Stimulated activated naive CD8-positive, alpha-beta T cell treated with anti-CD3 and anti-CD28 coated beads, Interleukin-15, amount 100 ng/mL, for 72 hours (primary cell): ENCODE measurements at regions not wholly inside any gene's neighbourhood (a gene's known extent, or its start where the extent isn't known, plus 50 kb on each side); places are given as distances from the start of the nearest gene placed in this dataset.
A peak's percentile ranks its signal among the peaks of the same experiment; 100 is the strongest.

Experiments
- ATAC-seq: fragments of 150-1000 bp; cut with Tn5 transposase; 2 replicates; pipeline ENCODE4 v1.10.0; 2021; ENCODE audit warnings: mild to moderate bottlenecking, moderate library complexity
- DNase-seq, 2 donors: peaks; one replicate each; pipeline ENCODE4 v3.0.0; 2021 to 2022
- H3K27ac Mint-ChIP-seq, 2 donors: one replicate each; pipeline ENCODE4 v1.8.0; 2022; ENCODE audit warnings: mild to moderate bottlenecking in 2 of 2, mixed read lengths in 2 of 2, moderate library complexity in 2 of 2
- H3K27me3 Mint-ChIP-seq: one replicate; pipeline ENCODE4 v1.8.0; 2022; ENCODE audit warnings: mixed read lengths
- H3K4me1 Mint-ChIP-seq: one replicate; pipeline ENCODE4 v1.8.0; 2022; ENCODE audit warnings: mild to moderate bottlenecking, mixed read lengths
- H3K4me3 Mint-ChIP-seq, 2 donors: one replicate each; pipeline ENCODE4 v1.8.0; 2022; ENCODE audit warnings: mild to moderate bottlenecking in 2 of 2, mixed read lengths in 2 of 2, moderate library complexity in 1 of 2
- H3K9me3 Mint-ChIP-seq, 2 donors: one replicate each; pipeline ENCODE4 v1.8.0; 2022; ENCODE audit warnings: mixed read lengths in 2 of 2

DNA sequence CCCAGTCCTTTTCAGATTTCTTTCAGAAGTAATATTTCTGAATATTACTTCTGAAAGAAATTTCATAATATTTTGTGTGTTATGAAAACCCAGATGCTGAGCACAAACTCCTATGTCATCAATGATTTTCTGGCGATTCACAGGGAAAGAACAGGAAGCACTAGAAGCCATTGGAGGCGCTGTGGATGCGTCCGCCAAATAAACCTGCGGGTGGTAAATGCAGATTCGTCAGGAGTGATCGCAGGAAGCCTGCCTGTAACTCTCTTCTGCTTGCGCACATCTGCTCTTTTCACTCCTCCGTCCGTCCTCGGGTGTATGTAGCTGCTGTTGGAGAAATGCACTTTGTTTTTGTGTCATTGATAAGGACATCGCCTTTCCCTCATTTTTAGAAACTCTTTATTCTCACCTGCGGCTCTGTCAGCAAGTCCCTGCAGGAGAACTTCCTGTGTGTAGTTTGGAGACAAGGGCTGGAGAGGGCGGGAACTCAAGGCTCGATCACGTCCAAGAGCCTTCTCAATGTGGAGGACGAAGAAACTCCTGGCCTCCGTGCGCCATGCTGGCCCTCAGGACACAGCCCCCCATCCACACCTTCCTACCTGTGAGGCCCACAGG lies 483.8 kb downstream of the GALR1 start:
- no peak for ATAC-seq

DNA sequence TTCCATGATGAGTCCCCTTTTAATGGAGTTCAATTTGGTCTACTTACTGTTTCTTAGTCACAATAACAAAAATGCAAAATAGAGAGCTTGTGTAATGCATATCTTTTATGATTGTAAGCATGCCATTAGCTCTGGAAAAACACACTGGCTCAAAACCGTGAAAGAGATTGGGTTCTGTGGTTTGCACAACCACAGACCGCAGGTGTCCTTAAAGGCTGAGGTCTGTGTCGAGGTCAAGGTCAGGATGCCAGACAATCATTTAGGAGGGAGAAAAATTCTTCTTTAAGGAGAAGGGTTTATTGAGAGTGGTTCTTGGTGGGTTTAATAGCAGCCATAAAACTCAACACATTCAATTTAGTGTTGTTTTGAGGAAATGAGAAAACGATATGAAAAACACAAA lies 487.2 kb downstream of the GALR1 start:
- no peak for DNase-seq
- H3K27me3 Mint-ChIP-seq: peaks cover 19% of the 10 kb centered on the region
- H3K9me3 Mint-ChIP-seq: no peaks in the 10 kb centered on the region
- ATAC-seq: no peak
- H3K27ac Mint-ChIP-seq: no peak overlapping the region
- H3K4me3 Mint-ChIP-seq: no peak overlapping the region
- H3K4me1 Mint-ChIP-seq: no peaks in the 10 kb centered on the region

More for the DNA sequence above, 483.8 kb downstream of the GALR1 start:
- Mint-ChIP-seq H3K9me3 (no peaks in the 10 kb centered on the region), H3K4me3 (no peak overlapping the region), H3K27ac (no peak overlapping the region), H3K4me1 (no peaks in the 10 kb centered on the region), H3K27me3 (peaks cover 19% of the 10 kb centered on the region)
- no peak for DNase-seq

DNA sequence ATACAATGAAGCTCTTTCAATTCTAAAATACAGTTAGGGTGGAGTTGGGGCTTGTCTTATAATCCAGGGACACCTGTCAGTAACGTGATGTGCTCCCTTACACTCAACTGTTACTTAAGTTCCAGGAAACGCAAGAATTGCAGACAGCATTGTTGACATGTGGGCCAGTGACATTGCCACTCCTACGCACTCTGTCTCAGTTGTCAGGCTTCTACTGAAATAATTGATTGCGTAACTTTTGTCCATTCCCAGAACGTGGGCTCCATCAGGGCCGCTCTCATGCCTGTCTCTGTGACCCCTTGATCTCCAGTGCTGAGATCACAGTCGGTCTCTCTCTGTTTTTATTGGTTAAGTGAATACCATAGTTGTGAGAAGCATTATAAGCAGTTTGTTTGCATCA lies 487.8 kb downstream of the GALR1 start:
- Mint-ChIP-seq H3K4me3 (no peak overlapping the region), H3K9me3 (no peaks in the 10 kb centered on the region), H3K27ac (no peak overlapping the region), H3K27me3 (peaks cover 19% of the 10 kb centered on the region), H3K4me1 (no peaks in the 10 kb centered on the region)
- ATAC-seq (no peak), DNase-seq (no peak)

DNA sequence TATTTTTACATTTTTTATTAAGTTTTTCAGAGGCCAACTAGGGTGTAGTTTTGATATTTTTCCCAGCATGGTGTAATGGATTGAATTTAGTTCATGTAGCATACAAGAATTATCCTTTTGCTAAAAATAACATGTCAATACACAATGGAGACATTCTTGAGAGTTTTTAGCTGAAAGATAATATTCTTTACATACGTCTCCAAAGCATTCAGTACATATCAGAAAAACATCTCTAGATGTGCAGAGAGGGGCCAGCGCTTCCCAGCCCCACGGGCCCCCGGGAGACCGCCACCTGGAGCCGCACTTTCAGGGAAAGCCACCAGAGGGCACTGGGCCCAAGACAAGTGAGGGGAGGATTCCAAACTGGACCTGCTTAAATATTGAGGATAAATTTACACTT lies 499.4 kb downstream of the GALR1 start:
- Mint-ChIP-seq H3K27ac (no peak overlapping the region), H3K27me3 (peaks cover 26% of the 10 kb centered on the region), H3K9me3 (no peaks in the 10 kb centered on the region), H3K4me3 (no peak overlapping the region), H3K4me1 (no peaks in the 10 kb centered on the region)
- ATAC-seq (no peak), DNase-seq (no peak)

DNA sequence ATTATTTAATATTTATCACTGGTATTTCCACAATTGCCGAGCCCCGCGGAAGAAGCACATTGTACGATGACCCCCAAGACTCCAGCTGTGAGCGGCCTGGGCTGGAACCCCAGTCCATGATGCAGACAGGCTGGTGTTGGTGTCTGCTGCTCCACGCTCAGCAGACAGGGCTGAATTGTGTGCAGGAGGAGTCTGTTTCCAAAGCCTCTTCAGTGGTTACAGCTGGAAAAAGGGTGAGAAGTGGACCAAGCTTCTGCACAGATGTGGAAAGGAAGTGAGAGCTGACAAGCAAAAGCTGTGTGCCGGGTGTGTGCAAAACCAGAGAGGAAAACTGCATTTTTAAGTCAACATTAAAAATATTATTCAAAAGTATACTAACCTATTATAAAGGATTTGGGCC lies 500.4 kb downstream of the GALR1 start:
- Mint-ChIP-seq H3K4me3 (no peak overlapping the region), H3K27ac (no peak overlapping the region), H3K9me3 (no peaks in the 10 kb centered on the region), H3K27me3 (peaks cover 28% of the 10 kb centered on the region), H3K4me1 (no peaks in the 10 kb centered on the region)
- DNase-seq (no peak), ATAC-seq (no peak)

DNA sequence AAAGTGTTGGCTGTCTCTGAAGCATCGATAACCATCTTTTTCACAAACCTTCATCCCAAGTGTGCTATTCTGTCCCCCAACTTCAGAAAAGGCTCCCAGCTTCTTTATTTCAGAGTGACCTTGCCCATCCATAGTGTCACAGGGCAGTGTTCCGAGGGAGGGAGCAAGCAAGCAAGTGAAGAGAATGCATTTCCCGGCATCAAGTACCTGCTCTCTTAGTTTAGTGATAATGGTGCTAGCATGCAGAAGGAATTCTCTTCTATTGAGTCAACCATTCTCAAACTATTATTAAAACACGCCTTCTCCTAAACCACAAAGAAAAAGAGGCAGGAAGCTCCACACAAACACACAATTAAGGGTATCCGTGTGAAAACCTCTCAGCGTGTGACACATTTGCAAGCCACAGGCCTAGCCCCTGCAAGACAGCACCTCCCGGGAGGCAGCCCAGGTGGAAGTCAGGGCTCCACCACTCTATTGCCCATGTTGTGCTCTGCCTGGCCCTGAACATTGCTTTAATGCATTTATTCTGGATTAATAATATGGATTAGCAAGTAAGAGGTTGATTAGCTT lies 504.9 kb downstream of the GALR1 start:
- H3K4me1 Mint-ChIP-seq: no peaks in the 10 kb centered on the region
- ATAC-seq (no peak), DNase-seq (no peak)
- no peaks in the 10 kb centered on the region for H3K9me3 Mint-ChIP-seq
- H3K27me3 Mint-ChIP-seq: peaks cover 40% of the 10 kb centered on the region
- H3K4me3 Mint-ChIP-seq: no peak overlapping the region
- H3K27ac Mint-ChIP-seq: no peak overlapping the region

DNA sequence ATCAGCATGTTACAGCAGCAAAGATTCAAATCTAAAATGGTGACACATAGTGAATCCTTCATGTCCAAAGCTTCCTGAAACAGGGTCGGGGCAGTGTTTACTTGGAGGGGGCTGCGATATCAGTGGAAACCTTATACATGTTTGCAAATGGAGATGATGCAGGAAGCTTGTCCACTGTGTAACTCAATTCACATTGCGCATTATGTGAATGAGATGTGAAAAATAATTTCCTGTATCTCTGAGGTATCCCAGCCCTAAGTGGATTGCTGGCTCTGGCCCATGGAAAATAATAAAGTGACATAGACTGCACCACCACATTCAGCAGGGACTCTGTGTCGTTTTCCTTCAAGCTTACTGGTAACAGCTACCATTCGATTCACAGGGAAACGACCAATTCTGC lies 505.5 kb downstream of the GALR1 start:
- H3K9me3 Mint-ChIP-seq: no peaks in the 10 kb centered on the region
- ATAC-seq: no peak

DNA sequence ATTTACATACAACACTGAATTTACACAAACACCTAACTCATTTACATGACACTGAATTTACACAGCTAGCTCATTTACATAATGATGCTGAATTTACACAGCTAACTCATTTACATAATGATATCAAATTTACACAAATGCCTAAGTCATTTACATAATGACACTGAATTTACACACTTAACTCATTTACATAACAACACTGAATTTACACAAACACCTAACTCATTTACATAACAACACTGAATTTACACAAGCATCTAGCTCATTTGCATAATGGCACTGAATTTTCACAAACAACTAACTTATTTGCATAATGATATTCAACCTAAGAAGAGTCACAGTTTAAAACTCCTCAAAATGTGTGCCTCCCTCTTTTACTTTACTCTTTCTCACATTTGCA lies 511.7 kb downstream of the GALR1 start:
- Mint-ChIP-seq H3K4me1 (no peaks in the 10 kb centered on the region), H3K9me3 (no peaks in the 10 kb centered on the region), H3K27me3 (peaks cover 48% of the 10 kb centered on the region), H3K27ac (no peak overlapping the region), H3K4me3 (no peak overlapping the region)
- DNase-seq: no peak
- ATAC-seq: no peak

More for the DNA sequence above, 505.5 kb downstream of the GALR1 start:
- Mint-ChIP-seq H3K27ac (no peak overlapping the region), H3K4me3 (no peak overlapping the region), H3K27me3 (peaks cover 45% of the 10 kb centered on the region), H3K4me1 (no peaks in the 10 kb centered on the region)
- no peak for DNase-seq

DNA sequence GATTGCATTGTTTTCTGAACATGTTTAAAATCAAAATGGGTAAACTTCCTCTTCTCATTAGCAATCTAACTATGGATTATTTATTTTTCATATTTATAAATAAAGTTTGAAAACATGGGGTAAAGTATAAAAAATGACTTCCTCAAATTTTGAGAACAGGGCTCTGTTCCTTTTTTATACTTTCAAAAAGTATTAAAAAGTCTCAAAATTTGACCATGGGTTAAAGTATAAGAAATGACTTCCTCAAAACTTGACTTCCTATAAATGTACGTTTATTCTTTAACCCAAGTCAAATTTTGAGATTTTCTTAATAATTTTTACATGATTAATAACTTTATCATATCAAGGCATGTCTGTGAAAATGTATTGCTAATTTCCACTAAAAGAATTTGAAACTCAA lies 512.4 kb downstream of the GALR1 start:
- Mint-ChIP-seq H3K27me3 (peaks cover 48% of the 10 kb centered on the region), H3K9me3 (no peaks in the 10 kb centered on the region), H3K27ac (no peak overlapping the region), H3K4me3 (no peak overlapping the region), H3K4me1 (no peaks in the 10 kb centered on the region)
- ATAC-seq (no peak), DNase-seq (no peak)

DNA sequence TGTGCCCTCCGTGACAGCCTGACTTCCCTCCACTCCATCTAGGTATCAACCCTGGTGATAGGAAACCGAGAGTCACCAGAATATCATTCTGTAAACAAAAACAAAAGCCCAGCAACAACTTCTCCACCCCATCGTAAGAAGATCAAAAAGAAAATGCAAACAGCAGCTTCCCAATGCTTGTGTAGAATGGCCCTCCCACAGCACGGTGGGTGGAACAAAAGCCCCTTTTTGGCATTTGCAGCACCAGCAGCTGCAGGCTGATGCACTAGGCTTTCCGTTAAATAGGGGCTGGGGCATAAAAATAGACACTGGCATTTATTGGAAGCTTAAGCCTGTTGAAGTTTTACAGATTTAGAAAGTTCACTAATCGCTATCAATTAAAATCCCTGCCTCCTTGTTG lies 513.0 kb downstream of the GALR1 start:
- Mint-ChIP-seq H3K4me3 (no peak overlapping the region), H3K9me3 (no peaks in the 10 kb centered on the region), H3K4me1 (no peaks in the 10 kb centered on the region), H3K27ac (no peak overlapping the region), H3K27me3 (peaks cover 48% of the 10 kb centered on the region)
- no peak for DNase-seq
- ATAC-seq: no peak

DNA sequence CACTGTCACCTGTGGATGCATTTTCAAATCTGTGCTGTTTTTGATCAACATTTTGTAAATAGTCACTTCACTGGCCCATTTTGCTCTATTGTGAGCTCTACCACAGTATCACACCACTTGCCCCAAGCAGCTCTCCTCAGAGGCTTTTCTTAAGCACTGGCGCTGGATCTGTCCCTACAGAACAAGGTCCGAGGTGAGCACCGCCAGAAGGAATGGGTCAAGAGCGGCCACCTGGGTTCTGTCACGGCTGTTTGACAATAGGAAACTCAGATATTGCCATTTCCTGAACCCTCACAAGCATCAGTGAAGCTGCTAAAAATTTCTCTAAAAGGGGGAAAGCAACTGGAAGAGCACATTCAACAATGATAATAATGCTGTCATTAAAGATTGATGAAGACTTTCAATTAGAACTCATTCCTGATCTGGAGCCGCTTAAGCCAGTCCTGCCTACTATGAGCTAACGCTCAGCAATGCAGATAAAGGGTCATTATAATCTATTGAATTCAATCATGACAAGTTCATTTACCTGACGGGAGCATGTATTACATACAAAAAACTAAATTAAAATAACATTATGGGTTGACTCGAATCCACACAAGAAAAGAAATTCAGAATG lies 514.0 kb downstream of the GALR1 start:
- DNase-seq (no peak), ATAC-seq (no peak)
- Mint-ChIP-seq H3K4me3 (no peak overlapping the region), H3K27me3 (peaks cover 41% of the 10 kb centered on the region), H3K27ac (no peak overlapping the region), H3K4me1 (no peaks in the 10 kb centered on the region), H3K9me3 (no peaks in the 10 kb centered on the region)

DNA sequence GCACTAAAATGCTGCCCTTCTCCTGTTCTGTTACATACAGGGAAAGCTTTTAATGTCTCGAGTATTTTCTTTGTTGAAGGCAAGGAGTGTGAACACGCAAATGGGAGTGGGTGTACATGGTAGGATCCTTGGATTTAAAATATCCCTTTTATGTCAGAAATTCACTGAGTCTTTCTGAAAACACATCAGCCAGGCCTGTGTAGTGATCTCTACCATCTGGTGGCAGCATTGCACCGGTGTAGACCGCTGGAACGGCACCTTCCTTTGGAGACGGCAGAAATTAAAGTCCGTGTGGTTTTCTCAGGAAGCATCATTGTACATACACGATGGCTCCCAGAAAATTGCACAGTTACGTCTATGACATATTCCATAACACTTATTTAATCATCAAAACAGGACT lies 515.8 kb downstream of the GALR1 start:
- Mint-ChIP-seq H3K4me3 (no peak overlapping the region), H3K27me3 (peaks cover 28% of the 10 kb centered on the region), H3K27ac (no peak overlapping the region), H3K4me1 (no peaks in the 10 kb centered on the region), H3K9me3 (peaks cover 5 to 8% of the 10 kb centered on the region in 2 donors)
- peak; percentile 56 for ATAC-seq
- DNase-seq: peak in 1 of 2 donors; percentile 6

DNA sequence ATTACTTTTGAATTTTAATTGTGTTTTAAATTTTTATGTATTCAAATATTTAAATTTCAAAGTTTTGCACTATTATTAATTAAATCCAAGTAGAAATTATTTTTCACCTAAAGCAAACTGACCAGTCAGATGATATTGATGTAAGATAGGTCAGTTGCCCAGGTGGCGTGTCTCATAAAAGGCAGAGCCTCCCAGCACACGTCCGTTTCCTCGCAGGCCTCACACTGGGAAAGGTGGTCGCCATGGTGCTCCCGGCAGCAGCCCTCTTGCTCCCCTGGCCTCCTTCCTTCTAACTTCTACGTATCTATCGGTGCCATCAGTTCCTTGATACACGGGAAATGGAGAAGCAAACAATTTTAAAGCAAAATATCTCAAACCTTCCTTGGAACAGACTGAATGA lies 516.8 kb downstream of the GALR1 start:
- Mint-ChIP-seq H3K4me3 (no peak overlapping the region), H3K27me3 (peaks cover 18% of the 10 kb centered on the region), H3K9me3 (peaks cover 5 to 8% of the 10 kb centered on the region in 2 donors), H3K4me1 (no peaks in the 10 kb centered on the region), H3K27ac (no peak overlapping the region)
- ATAC-seq (no peak), DNase-seq (no peak)

DNA sequence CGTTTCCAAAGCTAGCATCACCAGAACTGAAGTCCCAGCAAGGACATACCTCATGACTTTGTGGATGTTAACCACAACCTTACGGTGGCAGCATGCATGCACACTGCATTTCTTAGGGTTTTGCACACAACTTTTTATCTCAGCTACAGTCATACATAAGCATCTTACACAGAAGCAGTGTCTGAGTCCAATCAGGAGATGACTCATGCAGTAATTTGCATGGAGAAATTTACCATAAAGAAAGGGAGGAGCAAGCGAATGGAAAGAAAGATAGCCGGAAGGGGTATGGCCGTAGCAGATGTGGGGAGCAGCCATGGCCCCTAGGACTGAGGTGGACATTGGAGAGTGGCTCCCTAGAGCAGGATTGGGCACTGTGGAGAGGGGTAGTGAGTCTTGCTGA lies 522.5 kb downstream of the GALR1 start:
- Mint-ChIP-seq H3K4me3 (no peak overlapping the region), H3K27me3 (no peaks in the 10 kb centered on the region), H3K27ac (no peak overlapping the region), H3K9me3 (peaks cover 5 to 8% of the 10 kb centered on the region in 2 donors), H3K4me1 (no peaks in the 10 kb centered on the region)
- DNase-seq (no peak), ATAC-seq (no peak)

DNA sequence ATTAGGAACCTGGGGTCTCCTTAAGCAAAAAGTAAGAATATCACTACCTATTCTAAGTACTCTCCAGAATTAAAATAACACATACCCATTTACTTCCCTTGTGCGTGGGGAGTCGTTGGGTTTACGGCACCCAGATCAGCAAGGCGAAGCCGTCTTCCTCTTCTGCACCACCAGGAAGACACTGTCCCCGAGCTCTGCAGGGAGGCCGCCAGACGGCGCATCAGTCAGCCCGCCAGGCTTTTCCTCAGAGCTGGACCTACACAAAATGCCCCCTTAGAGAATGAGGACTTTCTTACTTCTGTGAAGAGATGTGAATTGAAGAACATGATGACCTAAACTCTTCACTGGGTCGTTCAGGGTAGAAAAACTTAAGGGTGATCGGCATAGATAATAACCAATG lies 526.5 kb downstream of the GALR1 start:
- no peak for ATAC-seq
- DNase-seq: no peak
- Mint-ChIP-seq H3K27me3 (no peaks in the 10 kb centered on the region), H3K27ac (no peak overlapping the region), H3K4me3 (no peak overlapping the region), H3K9me3 (no peaks in the 10 kb centered on the region), H3K4me1 (no peaks in the 10 kb centered on the region)

DNA sequence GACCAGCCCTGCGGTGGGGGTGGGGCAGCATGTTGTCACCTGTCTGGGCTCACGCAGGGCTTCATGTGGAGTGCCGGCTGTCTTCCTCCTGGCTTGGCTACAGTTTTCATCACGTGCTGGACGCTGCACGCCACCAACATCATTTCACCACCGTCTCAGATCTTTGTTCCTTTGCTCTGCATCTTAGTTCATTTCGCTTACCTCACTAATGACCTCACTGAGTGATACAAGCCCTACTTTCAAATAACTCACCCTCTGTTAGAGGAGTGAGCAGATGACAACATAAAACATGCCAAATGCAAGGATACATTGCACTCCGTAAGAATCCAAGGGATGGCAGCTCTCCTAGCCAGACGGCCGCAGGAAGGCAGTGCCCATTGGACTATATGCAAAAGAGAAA lies 527.5 kb downstream of the GALR1 start:
- H3K9me3 Mint-ChIP-seq: no peaks in the 10 kb centered on the region
- H3K27ac Mint-ChIP-seq: no peak overlapping the region

More for the DNA sequence above, 527.5 kb downstream of the GALR1 start:
- no peaks in the 10 kb centered on the region for H3K27me3 Mint-ChIP-seq
- DNase-seq: no peak
- H3K4me1 Mint-ChIP-seq: no peaks in the 10 kb centered on the region
- no peak overlapping the region for H3K4me3 Mint-ChIP-seq
- no peak for ATAC-seq
